ENCODE measurements at regions not wholly inside any gene's neighbourhood (a gene's known extent, or its start where the extent isn't known, plus 50 kb on each side); places are given as distances from the start of the nearest gene placed in this dataset.

DNA sequence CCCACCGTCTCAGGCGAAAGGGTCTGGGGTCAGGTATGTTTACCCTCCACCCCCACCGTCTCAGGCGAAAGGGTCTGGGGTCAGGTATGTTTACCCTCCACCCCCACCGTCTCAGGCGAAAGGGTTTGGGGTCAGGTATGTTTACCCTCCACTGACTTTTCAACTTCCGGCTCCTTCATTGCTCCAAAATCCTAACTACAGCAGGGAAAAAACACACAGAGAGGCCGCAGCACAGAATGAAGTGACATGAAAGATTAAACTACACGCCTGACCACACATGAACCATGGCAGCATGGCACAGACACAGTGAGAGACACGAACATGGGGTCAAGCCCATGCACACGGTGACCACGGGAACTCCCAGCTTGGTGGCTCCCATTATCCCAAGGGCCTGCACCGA, 634.9 kb upstream of the B3GAT1 start:
- Mint-ChIP-seq H3K4me3 (ENCODE audit: unreplicated experiment) (no peak overlapping the region), H3K4me1 (ENCODE audit: insufficient read depth, unreplicated experiment) (no peaks in the 10 kb centered on the region), H3K36me3 (ENCODE audit: insufficient read depth, unreplicated experiment) (no peaks in the 10 kb centered on the region), H3K27ac (ENCODE audit: low read depth, unreplicated experiment) (no peak overlapping the region), H3K9me3 (ENCODE audit: unreplicated experiment) (peaks cover 14% of the 10 kb centered on the region), H3K27me3 (ENCODE audit: insufficient read depth, unreplicated experiment) (no peaks in the 10 kb centered on the region)
- TF ChIP-seq, protein P1, sequence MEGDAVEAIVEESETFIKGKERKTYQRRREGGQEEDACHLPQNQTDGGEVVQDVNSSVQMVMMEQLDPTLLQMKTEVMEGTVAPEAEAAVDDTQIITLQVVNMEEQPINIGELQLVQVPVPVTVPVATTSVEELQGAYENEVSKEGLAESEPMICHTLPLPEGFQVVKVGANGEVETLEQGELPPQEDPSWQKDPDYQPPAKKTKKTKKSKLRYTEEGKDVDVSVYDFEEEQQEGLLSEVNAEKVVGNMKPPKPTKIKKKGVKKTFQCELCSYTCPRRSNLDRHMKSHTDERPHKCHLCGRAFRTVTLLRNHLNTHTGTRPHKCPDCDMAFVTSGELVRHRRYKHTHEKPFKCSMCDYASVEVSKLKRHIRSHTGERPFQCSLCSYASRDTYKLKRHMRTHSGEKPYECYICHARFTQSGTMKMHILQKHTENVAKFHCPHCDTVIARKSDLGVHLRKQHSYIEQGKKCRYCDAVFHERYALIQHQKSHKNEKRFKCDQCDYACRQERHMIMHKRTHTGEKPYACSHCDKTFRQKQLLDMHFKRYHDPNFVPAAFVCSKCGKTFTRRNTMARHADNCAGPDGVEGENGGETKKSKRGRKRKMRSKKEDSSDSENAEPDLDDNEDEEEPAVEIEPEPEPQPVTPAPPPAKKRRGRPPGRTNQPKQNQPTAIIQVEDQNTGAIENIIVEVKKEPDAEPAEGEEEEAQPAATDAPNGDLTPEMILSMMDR (IDR thresholded peaks at IDR 0.05; ENCODE audit: unreplicated experiment) = no peak
- ChIA-PET CTCF (no interaction called here), POLR2A (no interaction called here)
- intact Hi-C loops (cut with micrococcal nuclease) = no loop called here
- BruUV-seq (replicated peaks) = no TSS peak
- no peak for DNase-seq (ENCODE audit: unreplicated experiment)

DNA sequence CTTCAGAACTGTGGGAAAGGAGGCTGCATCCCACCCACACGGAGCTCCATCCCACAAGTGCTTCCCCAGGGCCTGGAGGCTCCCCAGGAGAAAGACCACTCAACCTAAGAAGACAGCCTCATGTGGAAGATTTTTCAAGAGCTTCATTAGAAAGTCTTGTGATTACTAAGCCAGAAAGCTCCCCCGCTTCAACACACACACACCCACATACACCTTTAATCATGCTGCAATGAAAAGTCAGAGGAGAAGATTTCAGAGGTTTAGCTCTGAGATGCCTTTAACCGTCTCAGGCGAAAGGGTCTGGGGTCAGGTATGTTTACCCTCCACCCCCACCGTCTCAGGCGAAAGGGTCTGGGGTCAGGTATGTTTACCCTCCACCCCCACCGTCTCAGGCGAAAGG, 634.5 kb upstream of the B3GAT1 start:
- BruUV-seq (replicated peaks) = no TSS peak
- intact Hi-C loops (cut with micrococcal nuclease) = no loop called here
- no peaks in the 10 kb centered on the region for H3K36me3 Mint-ChIP-seq (ENCODE audit: insufficient read depth, unreplicated experiment)
- H3K27ac Mint-ChIP-seq (ENCODE audit: low read depth, unreplicated experiment) = no peak overlapping the region
- H3K4me3 Mint-ChIP-seq (ENCODE audit: unreplicated experiment) = no peak overlapping the region
- ChIA-PET POLR2A (no interaction called here), CTCF (no interaction called here)
- TF ChIP-seq, protein P1 (IDR thresholded peaks at IDR 0.05; ENCODE audit: unreplicated experiment) = no peak
- no peak for DNase-seq (ENCODE audit: unreplicated experiment)
- no peaks in the 10 kb centered on the region for H3K27me3 Mint-ChIP-seq (ENCODE audit: insufficient read depth, unreplicated experiment)
- peaks cover 10% of the 10 kb centered on the region for H3K9me3 Mint-ChIP-seq (ENCODE audit: unreplicated experiment)
- no peaks in the 10 kb centered on the region for H3K4me1 Mint-ChIP-seq (ENCODE audit: insufficient read depth, unreplicated experiment)

DNA sequence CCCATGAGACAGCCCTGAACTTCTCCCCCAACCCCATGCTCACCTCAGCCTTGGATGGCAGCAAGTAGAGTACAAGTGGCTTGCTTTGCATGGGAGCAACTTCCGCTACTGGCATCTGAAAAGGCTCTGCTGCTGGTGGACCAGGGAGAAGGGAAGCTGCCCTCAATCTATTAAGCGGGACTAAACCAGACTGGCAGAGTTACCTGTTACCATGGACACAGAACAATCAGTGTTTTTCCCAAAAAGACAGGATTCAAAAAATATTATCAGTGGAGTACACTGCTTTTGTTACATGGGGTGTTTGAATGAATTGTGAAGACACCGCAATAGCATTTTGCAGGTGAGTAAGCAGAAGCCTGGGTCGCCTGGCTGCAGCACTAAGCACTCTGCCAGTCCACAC, 631.4 kb upstream of the B3GAT1 start:
- Mint-ChIP-seq H3K4me1 (ENCODE audit: insufficient read depth, unreplicated experiment) (no peaks in the 10 kb centered on the region), H3K27ac (ENCODE audit: low read depth, unreplicated experiment) (no peak overlapping the region), H3K36me3 (ENCODE audit: insufficient read depth, unreplicated experiment) (no peaks in the 10 kb centered on the region), H3K27me3 (ENCODE audit: insufficient read depth, unreplicated experiment) (no peaks in the 10 kb centered on the region), H3K9me3 (ENCODE audit: unreplicated experiment) (peaks cover 2% of the 10 kb centered on the region), H3K4me3 (ENCODE audit: unreplicated experiment) (no peak overlapping the region)
- ChIA-PET CTCF (no interaction called here), POLR2A (no interaction called here)
- TF ChIP-seq, protein P1 (IDR thresholded peaks at IDR 0.05; ENCODE audit: unreplicated experiment) = no peak
- DNase-seq (ENCODE audit: unreplicated experiment) = no peak
- intact Hi-C loops (cut with micrococcal nuclease) = no loop called here
- BruUV-seq (replicated peaks) = no TSS peak

DNA sequence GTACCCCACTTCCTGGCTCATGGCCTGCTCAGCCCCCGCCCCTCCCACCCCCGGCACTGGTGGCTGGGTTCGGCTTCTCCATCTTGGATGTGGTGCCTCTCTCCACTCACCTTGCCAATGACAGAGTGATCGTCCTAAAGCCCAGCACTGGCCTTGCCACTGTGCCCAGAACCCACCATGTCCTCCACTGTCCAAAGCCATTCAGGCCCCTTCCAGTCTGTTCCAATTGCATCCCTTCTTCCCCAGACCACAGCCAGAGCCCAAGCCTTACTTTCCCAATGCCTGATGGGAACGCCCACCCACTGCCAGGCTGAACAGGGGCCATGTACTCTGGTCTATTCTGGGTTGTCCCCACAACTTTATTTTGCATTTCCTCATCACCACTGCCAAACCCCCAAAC, 625.8 kb upstream of the B3GAT1 start:
- H3K9me3 Mint-ChIP-seq (ENCODE audit: unreplicated experiment) = peaks cover 21% of the 10 kb centered on the region
- no TSS peak for BruUV-seq (replicated peaks)
- no peak for DNase-seq (ENCODE audit: unreplicated experiment)
- H3K4me3 Mint-ChIP-seq (ENCODE audit: unreplicated experiment) = no peak overlapping the region
- CTCF ChIA-PET = no interaction called here
- POLR2A ChIA-PET = no interaction called here
- intact Hi-C loops (cut with micrococcal nuclease) = no loop called here
- H3K4me1 Mint-ChIP-seq (ENCODE audit: insufficient read depth, unreplicated experiment) = no peaks in the 10 kb centered on the region
- no peaks in the 10 kb centered on the region for H3K27me3 Mint-ChIP-seq (ENCODE audit: insufficient read depth, unreplicated experiment)
- H3K27ac Mint-ChIP-seq (ENCODE audit: low read depth, unreplicated experiment) = no peak overlapping the region
- TF ChIP-seq, protein P1 (IDR thresholded peaks at IDR 0.05; ENCODE audit: unreplicated experiment) = no peak
- no peaks in the 10 kb centered on the region for H3K36me3 Mint-ChIP-seq (ENCODE audit: insufficient read depth, unreplicated experiment)

Measured in MCF 10A (cell line).